ENCODE measurements at regions not wholly inside any gene's neighbourhood (a gene's known extent, or its start where the extent isn't known, plus 50 kb on each side); places are given as distances from the start of the nearest gene placed in this dataset.

GRCh38 chr12:73274976-73275375 lies 1002.8 kb downstream of the TRHDE start:
- FAIRE-seq: no peak
- H3K4me3 ChIP-seq (ENCODE audit: low read length in 3 of 3): no peak overlapping the region
- H3K36me3 ChIP-seq (ENCODE audit: control insufficient read depth in 2 of 3, insufficient read depth in 3 of 3, low read length in 3 of 3): no peaks in the 10 kb centered on the region
- no peaks in the 10 kb centered on the region for H3K9me3 ChIP-seq (ENCODE audit: control insufficient read depth in 2 of 3, insufficient read depth in 1 of 3, low read length in 3 of 3)
- TF ChIP-seq, protein P1, sequence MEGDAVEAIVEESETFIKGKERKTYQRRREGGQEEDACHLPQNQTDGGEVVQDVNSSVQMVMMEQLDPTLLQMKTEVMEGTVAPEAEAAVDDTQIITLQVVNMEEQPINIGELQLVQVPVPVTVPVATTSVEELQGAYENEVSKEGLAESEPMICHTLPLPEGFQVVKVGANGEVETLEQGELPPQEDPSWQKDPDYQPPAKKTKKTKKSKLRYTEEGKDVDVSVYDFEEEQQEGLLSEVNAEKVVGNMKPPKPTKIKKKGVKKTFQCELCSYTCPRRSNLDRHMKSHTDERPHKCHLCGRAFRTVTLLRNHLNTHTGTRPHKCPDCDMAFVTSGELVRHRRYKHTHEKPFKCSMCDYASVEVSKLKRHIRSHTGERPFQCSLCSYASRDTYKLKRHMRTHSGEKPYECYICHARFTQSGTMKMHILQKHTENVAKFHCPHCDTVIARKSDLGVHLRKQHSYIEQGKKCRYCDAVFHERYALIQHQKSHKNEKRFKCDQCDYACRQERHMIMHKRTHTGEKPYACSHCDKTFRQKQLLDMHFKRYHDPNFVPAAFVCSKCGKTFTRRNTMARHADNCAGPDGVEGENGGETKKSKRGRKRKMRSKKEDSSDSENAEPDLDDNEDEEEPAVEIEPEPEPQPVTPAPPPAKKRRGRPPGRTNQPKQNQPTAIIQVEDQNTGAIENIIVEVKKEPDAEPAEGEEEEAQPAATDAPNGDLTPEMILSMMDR (IDR thresholded peaks at IDR 0.05; ENCODE audit: borderline replicate concordance, extremely low read depth, insufficient read depth): no peak
- H3K27me3 ChIP-seq (ENCODE audit: control insufficient read depth, insufficient read depth, low read length): no peaks in the 10 kb centered on the region
- no peaks in the 10 kb centered on the region for H3K4me1 ChIP-seq (ENCODE audit: control insufficient read depth in 2 of 3, insufficient read depth in 2 of 3, low read depth in 1 of 3, low read length in 3 of 3)
- H3K27ac ChIP-seq (ENCODE audit: low read depth in 2 of 2, low read length in 2 of 2): no peak overlapping the region
- intact Hi-C loops (cut with DNase I): no loop called here
- no peak for DNase-seq
- no peak overlapping the region for H3K9ac ChIP-seq (ENCODE audit: low read length in 3 of 3)

DNA sequence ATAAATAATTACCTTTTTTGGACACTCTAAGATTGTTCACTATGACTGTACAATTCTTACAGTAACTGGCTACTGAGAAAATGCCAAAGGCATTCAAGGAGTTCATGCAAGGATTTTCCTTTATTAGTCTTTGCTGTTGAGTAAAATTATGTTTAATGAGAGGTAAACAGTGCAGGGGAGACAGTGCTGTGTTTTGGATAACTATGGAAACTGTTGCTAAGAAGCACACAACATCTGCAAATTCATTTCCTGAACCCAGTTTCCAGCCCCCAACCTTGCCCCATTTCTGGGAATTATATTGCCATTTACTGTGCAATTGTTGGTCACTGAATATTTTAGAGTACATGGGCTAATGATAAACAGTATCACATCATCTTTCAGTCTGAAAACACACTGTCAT lies 1005.8 kb downstream of the TRHDE start:
- Histone ChIP-seq H3K27me3 (ENCODE audit: control insufficient read depth, insufficient read depth, low read length) (no peaks in the 10 kb centered on the region), H3K27ac (ENCODE audit: low read depth in 2 of 2, low read length in 2 of 2) (no peak overlapping the region), H3K9me3 (ENCODE audit: control insufficient read depth in 2 of 3, insufficient read depth in 1 of 3, low read length in 3 of 3) (no peaks in the 10 kb centered on the region), H3K4me1 (ENCODE audit: control insufficient read depth in 2 of 3, insufficient read depth in 2 of 3, low read depth in 1 of 3, low read length in 3 of 3) (no peaks in the 10 kb centered on the region), H3K4me3 (ENCODE audit: low read length in 3 of 3) (no peak overlapping the region), H3K36me3 (ENCODE audit: control insufficient read depth in 2 of 3, insufficient read depth in 3 of 3, low read length in 3 of 3) (no peaks in the 10 kb centered on the region), H3K9ac (ENCODE audit: low read length in 3 of 3) (no peak overlapping the region)
- intact Hi-C loops (cut with DNase I): no loop called here
- peak in 2 of 5 donors; percentile 7 to 14 for DNase-seq
- TF ChIP-seq, protein P1 (IDR thresholded peaks at IDR 0.05; ENCODE audit: borderline replicate concordance, extremely low read depth, insufficient read depth): no peak
- FAIRE-seq: no peak

GRCh38 chr12:73301530-73301929 lies 1029.4 kb downstream of the TRHDE start:
- Histone ChIP-seq H3K27ac (ENCODE audit: low read depth in 2 of 2, low read length in 2 of 2) (no peak overlapping the region), H3K36me3 (ENCODE audit: control insufficient read depth in 2 of 3, insufficient read depth in 3 of 3, low read length in 3 of 3) (no peaks in the 10 kb centered on the region), H3K4me3 (ENCODE audit: low read length in 3 of 3) (no peak overlapping the region), H3K27me3 (ENCODE audit: control insufficient read depth, insufficient read depth, low read length) (no peaks in the 10 kb centered on the region), H3K9me3 (ENCODE audit: control insufficient read depth in 2 of 3, insufficient read depth in 1 of 3, low read length in 3 of 3) (no peaks in the 10 kb centered on the region), H3K9ac (ENCODE audit: low read length in 3 of 3) (no peak overlapping the region), H3K4me1 (ENCODE audit: control insufficient read depth in 2 of 3, insufficient read depth in 2 of 3, low read depth in 1 of 3, low read length in 3 of 3) (no peaks in the 10 kb centered on the region)
- DNase-seq (no peak), FAIRE-seq (no peak)
- intact Hi-C loops (cut with DNase I): no loop called here
- TF ChIP-seq, protein P1 (IDR thresholded peaks at IDR 0.05; ENCODE audit: borderline replicate concordance, extremely low read depth, insufficient read depth): no peak

GRCh38 chr12:73307260-73307659 lies 1035.1 kb downstream of the TRHDE start:
- no peak for DNase-seq
- Histone ChIP-seq H3K4me1 (ENCODE audit: control insufficient read depth in 2 of 3, insufficient read depth in 2 of 3, low read depth in 1 of 3, low read length in 3 of 3) (no peaks in the 10 kb centered on the region), H3K9ac (ENCODE audit: low read length in 3 of 3) (no peak overlapping the region), H3K27ac (ENCODE audit: low read depth in 2 of 2, low read length in 2 of 2) (no peak overlapping the region), H3K27me3 (ENCODE audit: control insufficient read depth, insufficient read depth, low read length) (no peaks in the 10 kb centered on the region), H3K36me3 (ENCODE audit: control insufficient read depth in 2 of 3, insufficient read depth in 3 of 3, low read length in 3 of 3) (no peaks in the 10 kb centered on the region), H3K9me3 (ENCODE audit: control insufficient read depth in 2 of 3, insufficient read depth in 1 of 3, low read length in 3 of 3) (no peaks in the 10 kb centered on the region), H3K4me3 (ENCODE audit: low read length in 3 of 3) (no peak overlapping the region)
- intact Hi-C loops (cut with DNase I): no loop called here
- no peak for FAIRE-seq
- TF ChIP-seq, protein P1 (IDR thresholded peaks at IDR 0.05; ENCODE audit: borderline replicate concordance, extremely low read depth, insufficient read depth): no peak

Measured in kidney (tissue), 13 donors.